Stomach (tissue), 8 donors: ENCODE measurements at regions not wholly inside any gene's neighbourhood (a gene's known extent, or its start where the extent isn't known, plus 50 kb on each side); places are given as distances from the start of the nearest gene placed in this dataset.
"Not testable (repeated sequence)": the region's sequence is repeated elsewhere in the genome, so short reads cannot be mapped to it uniquely, and the experiment has no call there.

Experiments used
- DNase-seq, 2 donors: peaks; one replicate each; pipeline versions ENCODE4 v3.0.0 to v3.0.0-alpha.2; 2013 to 2019
- H3K27ac ChIP-seq, 5 donors: fragments of 200-600 bp in 4 of 5; sonication (generic) in 4 of 5; one replicate each; pipeline ENCODE4 v1.5.1; 2013 to 2019; ENCODE audit warnings: mild to moderate bottlenecking in 1 of 5, moderate library complexity in 1 of 5
- H3K27me3 ChIP-seq, 3 donors: fragments of 200-600 bp; sonication (generic); one replicate each; pipeline ENCODE4 v1.5.1; 2017 to 2019; ENCODE audit warnings: mixed run types in 1 of 3
- H3K36me3 ChIP-seq, 4 donors: fragments of 200-600 bp; sonication (generic); 1 replicate in 3 of 4; 2 replicates in 1 of 4; pipeline ENCODE4 v1.5.1; 2016 to 2019
- H3K4me1 ChIP-seq, 4 donors: fragments of 200-600 bp; sonication (generic); one replicate each; pipeline ENCODE4 v1.5.1; 2016 to 2019
- H3K4me3 ChIP-seq, 4 donors: fragments of 200-600 bp; sonication (generic) in 3 of 4; one replicate each; pipeline ENCODE4 v1.5.1; 2016 to 2019; ENCODE audit warnings: mild to moderate bottlenecking in 1 of 4
- H3K9me3 ChIP-seq, 4 donors: fragments of 200-600 bp; sonication (generic); one replicate each; pipeline ENCODE4 v1.5.1; 2016 to 2019
- CTCF ChIP-seq, 7 experiments: fragments of 450-650 bp in 4 of 7; fragments of 200-600 bp in 3 of 7; sonication (generic) in 3 of 7; IDR thresholded peaks; one replicate each; pipeline ENCODE4 v1.5.1; 2016 to 2019; ENCODE audit warnings: antibody characterized with exemption in 7 of 7, control low read depth in 2 of 7, mild to moderate bottlenecking in 1 of 7
- EP300 ChIP-seq: sonication (generic); formaldehyde crosslinking; IDR thresholded peaks from one replicate; pipeline ENCODE4 v1.6.1; 2017; ENCODE audit warnings: antibody characterized with exemption
- POLR2A ChIP-seq, 4 donors: fragments of 450-650 bp; IDR thresholded peaks; one replicate each; pipeline ENCODE4 v1.6.1; 2016; ENCODE audit warnings: antibody characterized with exemption in 4 of 4, control low read depth in 2 of 4, mild to moderate bottlenecking in 1 of 4, moderate library complexity in 1 of 4
- POLR2AphosphoS5 ChIP-seq, 3 donors: sonication (generic); formaldehyde crosslinking; IDR thresholded peaks; one replicate each; pipeline ENCODE4 v1.6.1; 2016; ENCODE audit warnings: antibody characterized with exemption in 3 of 3
- WGBS, 5 donors: extraction: QIAGEN DNeasy Blood & Tissue Kit in 3 of 5; methylation state at CpG; one replicate each; pipeline versions ENCODE4 v1.1.5 to v1.1.7; 2013 to 2018; 5-methylcytosine and 5-hydroxymethylcytosine counted together
- intact Hi-C: fragments of 100-400 bp; cut with DNase I; formaldehyde crosslinking; loops from one replicate; pipeline ENCODE4 v1.15.1; 2023; ENCODE audit warnings: low total_unique reads
- donor health status: healthy with polysubstance abuse.
- donor health status: Bipolar disorder and iron deficiency.
- donor health status: healthy.

GRCh38 chr12:60231303-60231702, 635.5 kb downstream of the SLC16A7 start:
- H3K27me3 ChIP-seq = no peaks in the 10 kb centered on the region
- no peak overlapping the region for H3K4me3 ChIP-seq
- DNase-seq = no peak
- no peaks in the 10 kb centered on the region for H3K36me3 ChIP-seq
- no peak overlapping the region for H3K27ac ChIP-seq
- WGBS, 5 donors = 84 to 94% (median 94%) methylated on average over 3 of the region's 3 CpGs
- no peak for TF ChIP-seq POLR2AphosphoS5 (IDR thresholded peaks at IDR 0.05)
- TF ChIP-seq CTCF (IDR thresholded peaks at IDR 0.05) = no peak
- no peak for TF ChIP-seq EP300
- no peak for TF ChIP-seq POLR2A (IDR thresholded peaks at IDR 0.05)
- no peaks in the 10 kb centered on the region for H3K9me3 ChIP-seq
- H3K4me1 ChIP-seq = no peaks in the 10 kb centered on the region
- intact Hi-C loops = no loop called here

- DNase-seq = no peak
- no peaks in the 10 kb centered on the region for H3K27me3 ChIP-seq
- H3K9me3 ChIP-seq = no peaks in the 10 kb centered on the region
- intact Hi-C loops = no loop called here
- H3K27ac ChIP-seq = no peak overlapping the region
- no peak overlapping the region for H3K4me3 ChIP-seq
- no peaks in the 10 kb centered on the region for H3K36me3 ChIP-seq
- TF ChIP-seq EP300 (no peak), POLR2AphosphoS5 (IDR thresholded peaks at IDR 0.05) (no peak), CTCF (IDR thresholded peaks at IDR 0.05) (no peak), POLR2A (IDR thresholded peaks at IDR 0.05) (no peak)
- 71 to 80% (median 75%) methylated on average over 7 of the region's 7 CpGs for WGBS, 5 donors
- no peaks in the 10 kb centered on the region for H3K4me1 ChIP-seq
Observed at GRCh38 chr12:60231976-60232907, 636.4 kb downstream of the SLC16A7 start.

- DNase-seq, H3K27ac ChIP-seq, H3K4me3 ChIP-seq, intact Hi-C loops, H3K9me3 ChIP-seq, H3K4me1 ChIP-seq, H3K36me3 ChIP-seq, H3K27me3 ChIP-seq: not testable (repeated sequence)
- WGBS, 5 donors = 67 to 79% (median 76%) methylated on average over 7 to 10 of the region's 10 CpGs
Observed at GRCh38 chr12:60234611-60235195, 638.9 kb downstream of the SLC16A7 start.

GRCh38 chr12:60235261-60235660, 639.4 kb downstream of the SLC16A7 start:
- Histone ChIP-seq H3K36me3 (no peaks in the 10 kb centered on the region), H3K4me3 (no peak overlapping the region), H3K27me3 (no peaks in the 10 kb centered on the region), H3K9me3 (no peaks in the 10 kb centered on the region), H3K27ac (no peak overlapping the region), H3K4me1 (no peaks in the 10 kb centered on the region)
- 78 to 83% (median 82%) methylated on average over 6 of the region's 6 CpGs for WGBS, 5 donors
- intact Hi-C loops = no loop called here
- DNase-seq = no peak
- TF ChIP-seq POLR2A (IDR thresholded peaks at IDR 0.05) (no peak), EP300 (no peak), POLR2AphosphoS5 (IDR thresholded peaks at IDR 0.05) (no peak), CTCF (IDR thresholded peaks at IDR 0.05) (no peak)

- H3K27ac ChIP-seq, H3K4me3 ChIP-seq, H3K4me1 ChIP-seq, H3K9me3 ChIP-seq, H3K36me3 ChIP-seq, DNase-seq, intact Hi-C loops, H3K27me3 ChIP-seq: not testable (repeated sequence)
Observed at GRCh38 chr12:60236416-60236815, 640.6 kb downstream of the SLC16A7 start.
